HG03442 (cell line): ENCODE measurements at regions not wholly inside any gene's neighbourhood (a gene's known extent, or its start where the extent isn't known, plus 50 kb on each side); places are given as distances from the start of the nearest gene placed in this dataset.
"Not testable (repeated sequence)": the region's sequence is repeated elsewhere in the genome, so short reads cannot be mapped to it uniquely, and the experiment has no call there.

ENCODE experiments used
- ATAC-seq: cut with Tn5 transposase; IDR thresholded peaks from one replicate; pipeline ENCODE4 v1.9.1; 2021; ENCODE audit warnings: mild to moderate bottlenecking, moderate library complexity; ENCODE audit not compliant: unreplicated experiment

DNA sequence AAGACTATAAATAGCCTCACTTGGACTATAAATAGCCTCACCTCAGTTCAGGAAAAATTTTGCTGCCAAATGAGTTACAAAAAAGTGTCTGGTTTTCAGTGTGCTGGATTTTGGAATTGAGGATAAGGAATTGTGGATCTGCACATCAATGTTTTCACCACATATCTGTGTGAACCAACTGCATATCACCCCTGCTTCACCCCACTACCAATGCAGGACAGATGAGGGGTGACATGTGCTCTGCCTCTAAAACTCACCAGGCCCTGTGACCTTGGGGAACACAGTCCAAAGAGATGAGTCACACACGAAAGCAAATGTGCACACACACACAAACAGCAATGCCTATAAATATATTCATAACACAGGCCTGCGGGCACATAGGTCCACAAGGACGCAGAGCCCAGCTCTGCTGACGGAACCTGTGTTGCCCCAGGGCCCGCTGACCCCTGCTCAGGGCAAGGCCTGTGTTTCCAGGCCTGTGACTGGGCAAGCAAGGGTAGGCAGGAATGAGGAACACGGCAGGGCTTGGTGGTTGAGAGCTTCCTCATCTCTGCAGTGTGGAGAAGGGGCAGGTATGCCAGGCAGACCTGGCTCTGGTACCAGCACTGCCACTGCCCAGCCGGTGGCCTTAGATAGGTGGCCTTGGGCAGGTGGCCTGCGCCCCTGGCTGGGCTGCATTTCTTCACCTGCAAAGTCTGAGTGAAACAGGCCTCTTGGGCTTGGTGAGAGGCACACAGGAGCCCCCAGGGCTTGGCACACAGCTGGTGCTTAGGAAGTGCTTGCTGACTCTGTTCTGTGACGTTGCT lies 82.4 kb downstream of the ARL6IP4 start:
- ATAC-seq: no peak

DNA sequence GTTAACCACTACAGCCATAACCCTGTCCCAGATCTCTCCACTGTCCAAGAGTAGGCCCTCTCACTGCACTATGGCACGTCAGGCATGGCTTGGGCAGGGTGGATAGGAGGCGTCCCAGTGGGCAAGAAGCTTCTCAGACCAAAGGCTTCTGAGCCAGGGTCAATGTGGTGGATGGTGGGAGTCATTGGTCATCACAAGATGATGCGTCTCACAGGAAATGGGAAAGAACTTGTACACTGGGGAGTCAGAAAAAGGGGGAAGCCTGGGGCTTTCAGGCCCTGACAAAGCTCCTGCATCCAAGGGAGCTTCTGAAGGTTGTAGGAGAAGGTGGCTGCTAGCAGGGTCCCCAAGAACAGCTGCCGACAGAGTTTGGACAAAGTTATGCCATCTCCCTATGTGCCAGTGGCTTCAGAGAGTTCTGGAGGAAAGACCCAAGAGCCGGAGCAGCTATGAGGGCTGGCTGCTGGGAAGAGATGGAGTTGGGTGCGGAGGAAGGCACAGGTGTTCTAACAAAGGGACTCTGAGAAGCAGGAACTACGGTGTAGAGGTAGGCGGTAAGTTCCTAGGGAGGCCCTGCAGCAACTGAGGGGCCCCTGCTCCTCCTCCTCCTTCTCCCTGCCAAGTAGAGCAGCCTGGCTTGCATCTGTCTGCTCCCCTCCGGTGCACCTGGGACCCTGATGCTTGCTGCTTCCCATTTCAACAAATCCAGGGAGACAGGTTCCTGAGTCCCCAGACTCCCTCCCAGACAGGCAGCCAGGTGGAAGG lies 81.1 kb downstream of the ARL6IP4 start:
- no peak for ATAC-seq

DNA sequence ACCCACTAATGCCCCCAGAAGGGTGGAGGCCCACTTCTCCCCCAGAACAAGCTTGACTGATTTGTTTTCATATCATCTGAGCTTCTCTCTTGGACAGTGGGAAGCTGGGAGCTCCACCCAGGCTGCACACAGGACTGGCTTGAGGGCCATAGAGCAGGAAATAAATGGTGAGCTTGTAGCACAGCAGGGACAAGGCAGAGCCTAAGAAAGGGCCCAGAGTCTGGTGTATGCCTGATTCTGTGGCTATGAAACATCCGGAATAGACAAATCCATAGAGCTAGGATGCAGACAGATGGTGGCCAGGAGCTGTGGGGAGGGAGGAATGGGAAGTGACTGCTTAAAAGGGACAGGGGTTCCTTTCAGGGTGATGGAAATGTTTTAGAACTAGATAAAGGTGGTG lies 79.0 kb downstream of the ARL6IP4 start:
- ATAC-seq: no peak

DNA sequence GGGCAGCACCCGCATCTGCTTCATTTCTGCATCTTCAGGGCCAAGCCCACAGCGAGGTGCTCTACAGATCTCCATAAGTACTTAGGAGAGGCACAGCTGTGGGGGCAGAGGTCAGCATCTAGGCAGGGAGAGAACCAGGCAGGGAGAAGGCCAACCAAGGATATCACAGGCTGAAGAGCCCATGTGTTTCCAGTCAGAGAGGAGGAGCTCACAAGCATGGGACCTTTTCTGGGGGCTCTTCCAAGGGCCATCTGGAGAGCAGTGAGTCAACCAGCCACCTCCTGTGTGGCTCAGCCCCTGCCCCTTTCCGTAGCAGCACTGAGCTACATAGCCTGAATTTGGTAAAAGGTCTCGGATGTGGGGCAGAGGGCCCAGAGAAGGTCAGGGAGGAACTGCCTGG lies 78.5 kb downstream of the ARL6IP4 start:
- no peak for ATAC-seq

DNA sequence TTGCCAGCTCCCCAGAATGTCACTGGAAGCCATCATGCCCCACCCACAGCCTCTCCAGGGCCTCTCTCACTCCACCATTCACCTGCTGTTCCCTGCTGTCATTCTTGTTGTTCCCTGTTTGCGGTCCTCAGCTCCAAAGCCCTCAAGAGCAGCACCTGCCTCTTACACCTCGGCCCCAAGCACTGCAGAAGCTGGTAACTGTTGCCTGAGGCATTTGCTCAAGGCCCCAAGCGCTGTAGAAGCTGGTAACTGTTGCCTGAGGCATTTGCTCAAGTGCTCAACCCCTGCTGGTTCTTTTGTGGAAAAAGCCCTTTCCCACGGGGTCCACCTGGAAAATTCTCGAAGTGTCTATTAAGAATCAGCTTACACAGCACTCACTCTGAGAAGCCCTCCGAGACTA lies 78.0 kb downstream of the ARL6IP4 start:
- ATAC-seq: no peak

DNA sequence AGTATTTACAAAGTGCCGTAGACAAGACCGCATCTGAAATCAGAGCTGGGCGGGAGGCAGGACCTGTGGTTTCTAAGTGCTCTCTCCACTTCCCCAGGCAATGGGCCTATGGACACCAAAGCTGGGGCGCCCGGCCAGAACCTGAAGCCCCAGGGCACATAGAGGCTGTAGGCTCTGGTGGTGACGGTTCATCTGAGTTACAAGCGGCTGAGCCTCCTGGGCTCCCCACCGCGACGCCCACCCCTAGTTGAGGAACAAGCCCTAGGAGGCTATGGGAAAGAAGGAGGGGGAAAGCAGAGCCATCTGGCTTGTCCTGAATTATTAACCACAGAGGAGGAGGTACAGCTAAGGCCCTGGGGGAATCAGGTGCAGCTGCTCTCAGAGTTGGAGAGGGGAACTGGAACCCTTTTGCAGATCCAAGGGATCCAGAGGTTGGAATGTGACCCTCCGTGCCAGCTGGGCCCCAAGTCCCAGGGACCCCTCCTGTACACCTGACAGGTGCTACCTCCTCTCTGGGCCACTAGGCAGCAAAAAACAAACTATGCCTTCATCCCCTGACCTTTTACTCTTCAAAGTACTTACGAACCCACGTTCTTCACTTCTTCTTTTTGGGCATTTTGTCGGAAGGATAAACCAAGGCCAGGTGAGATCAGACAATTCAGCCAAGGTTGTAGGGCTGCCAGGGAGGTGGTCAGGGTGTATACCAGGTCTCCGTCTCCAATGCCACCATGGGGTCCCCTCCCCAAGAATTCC lies 77.2 kb downstream of the ARL6IP4 start:
- no peak for ATAC-seq

DNA sequence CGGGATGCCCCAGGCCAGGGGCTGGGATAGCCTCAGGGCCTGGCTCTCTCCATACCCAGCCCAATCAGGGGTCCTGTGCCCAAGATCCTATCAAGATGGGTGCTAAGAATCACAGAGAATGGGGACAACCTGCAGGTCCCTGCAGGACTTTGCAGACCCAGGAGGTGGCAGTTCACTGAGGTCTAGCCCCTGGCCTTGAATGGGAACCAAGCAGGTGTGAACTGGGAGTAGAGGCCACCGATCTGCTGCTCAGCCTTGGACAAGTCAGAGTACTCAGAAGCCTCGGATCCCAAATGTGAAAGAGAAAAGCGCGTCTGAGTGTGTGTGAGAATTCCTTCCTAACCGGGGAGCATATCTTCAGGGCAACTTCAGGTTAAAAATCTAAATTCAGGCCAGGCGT lies 76.2 kb downstream of the ARL6IP4 start:
- no peak for ATAC-seq

DNA sequence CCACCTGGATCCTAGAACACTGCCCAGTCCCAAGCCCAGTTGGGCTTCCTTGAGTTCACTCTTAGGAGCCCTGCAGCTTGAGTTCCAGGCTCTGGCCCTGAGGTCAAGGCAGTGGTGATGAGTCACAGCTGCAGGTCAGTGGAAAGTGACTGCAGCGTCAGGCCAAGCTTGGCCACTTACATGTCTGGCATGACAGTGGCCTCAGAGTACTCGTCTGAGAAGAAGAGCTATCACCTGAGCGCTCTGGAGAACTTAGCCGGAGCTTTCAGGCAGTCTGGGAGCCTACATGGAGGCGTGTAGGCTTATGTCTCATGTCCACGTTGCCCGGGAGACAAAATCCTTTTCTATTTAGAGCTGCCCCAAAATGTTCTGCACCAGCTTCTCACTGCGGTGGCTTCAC lies 75.6 kb downstream of the ARL6IP4 start:
- ATAC-seq: no peak

DNA sequence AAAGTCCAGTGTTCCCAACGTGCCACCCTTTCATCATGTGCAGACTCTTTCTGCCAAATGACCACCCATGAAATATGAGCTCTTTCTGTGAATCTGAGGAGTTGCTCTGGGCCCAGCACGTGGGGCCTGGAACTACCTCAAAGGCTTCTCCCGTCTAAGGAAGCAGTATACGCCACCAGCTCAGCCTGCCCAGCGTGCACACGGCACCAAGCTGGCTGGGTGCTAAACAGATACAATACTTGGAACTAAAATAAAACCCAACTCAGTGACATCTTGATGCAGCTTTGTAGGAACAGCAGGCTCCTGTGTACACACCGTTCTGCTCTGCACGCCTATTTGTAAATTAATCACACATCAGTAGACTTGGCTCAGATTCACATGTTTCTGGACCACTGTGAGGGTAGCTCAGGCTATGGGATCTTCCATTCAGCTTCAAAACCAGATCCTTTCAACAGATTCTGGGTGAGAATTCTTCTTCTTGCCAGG lies 74.8 kb downstream of the ARL6IP4 start:
- no peak for ATAC-seq

DNA sequence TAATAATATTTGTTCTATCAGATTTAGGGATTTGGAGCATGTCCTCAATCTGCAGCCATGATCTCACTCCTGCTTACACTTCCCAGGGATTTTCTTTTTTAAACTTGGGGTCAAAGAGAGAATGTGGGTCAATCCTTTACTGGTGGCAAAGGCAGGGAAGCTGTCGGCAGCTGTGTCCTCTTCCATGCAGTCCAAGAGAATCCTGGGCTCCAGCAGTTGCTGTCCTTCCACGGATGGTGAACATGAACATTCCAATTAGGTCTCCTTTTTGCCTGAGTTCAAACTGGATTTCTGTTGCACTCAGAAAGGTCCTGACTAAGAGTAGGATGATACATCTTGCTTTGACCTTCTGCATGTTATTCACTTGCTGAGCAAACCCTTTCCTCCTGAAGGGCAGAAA lies 73.9 kb downstream of the ARL6IP4 start:
- ATAC-seq: no peak

DNA sequence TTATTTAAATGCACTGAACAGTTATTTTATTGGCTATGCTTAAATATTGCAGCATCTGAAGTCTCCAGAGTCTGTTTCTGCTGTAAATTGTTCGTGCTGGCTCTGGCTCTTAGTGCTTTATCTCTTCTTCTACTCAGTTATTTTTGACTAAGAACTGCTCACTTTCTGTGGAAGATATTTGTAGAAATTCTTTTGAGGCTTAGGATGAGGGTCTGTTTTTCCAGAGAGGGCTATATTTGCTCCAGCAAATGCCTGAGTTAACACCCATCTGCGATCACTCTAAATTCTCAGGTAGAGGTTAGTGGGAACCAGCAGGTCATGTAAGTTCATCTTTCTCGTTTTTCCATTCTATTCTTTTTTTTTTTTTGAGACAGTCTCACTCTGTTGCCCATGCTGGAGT lies 71.1 kb downstream of the ARL6IP4 start:
- no peak for ATAC-seq

DNA sequence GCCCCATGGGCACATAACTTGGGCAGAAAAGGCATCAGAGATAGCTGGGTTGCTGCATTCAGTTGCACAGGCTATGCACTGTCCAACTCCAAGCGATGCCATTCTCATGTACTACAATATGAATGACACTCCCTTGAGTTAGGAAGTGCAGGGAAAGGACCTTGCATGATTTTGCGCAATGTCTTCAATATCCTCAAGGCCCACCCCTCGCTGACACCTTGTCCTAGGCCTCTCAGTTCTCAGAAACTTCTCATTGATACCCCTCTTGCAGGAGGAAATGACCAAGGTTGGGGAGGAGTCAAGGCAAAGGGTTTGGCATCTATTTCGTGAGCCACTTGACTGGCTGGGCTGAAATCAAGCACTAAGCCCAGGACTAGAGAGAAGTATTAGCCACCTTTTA lies 70.4 kb downstream of the ARL6IP4 start:
- ATAC-seq: no peak

DNA sequence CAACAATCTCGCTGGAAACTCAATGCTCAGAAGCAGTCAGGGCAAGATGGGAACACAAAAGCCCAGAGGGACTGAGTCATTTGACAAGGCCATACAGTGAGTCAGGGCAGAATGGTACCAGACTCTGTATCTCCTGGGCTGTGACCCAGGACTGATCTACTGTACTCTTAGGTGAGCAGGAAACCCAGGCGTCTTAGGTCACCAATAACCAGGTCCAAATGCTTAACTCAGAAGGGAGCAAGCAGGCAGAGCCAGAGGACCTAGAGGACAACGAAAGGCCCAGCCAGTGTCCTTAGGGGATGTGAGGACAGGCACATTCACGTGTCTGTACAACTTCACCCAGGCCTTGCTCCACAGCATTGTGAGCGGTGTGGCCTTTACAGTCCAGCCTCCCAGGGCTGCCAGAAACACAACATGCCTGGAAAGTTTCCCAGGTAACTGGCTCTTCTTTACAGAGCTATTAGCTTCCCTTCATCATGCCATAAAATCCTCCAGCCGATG lies 69.9 kb downstream of the ARL6IP4 start:
- ATAC-seq: no peak

DNA sequence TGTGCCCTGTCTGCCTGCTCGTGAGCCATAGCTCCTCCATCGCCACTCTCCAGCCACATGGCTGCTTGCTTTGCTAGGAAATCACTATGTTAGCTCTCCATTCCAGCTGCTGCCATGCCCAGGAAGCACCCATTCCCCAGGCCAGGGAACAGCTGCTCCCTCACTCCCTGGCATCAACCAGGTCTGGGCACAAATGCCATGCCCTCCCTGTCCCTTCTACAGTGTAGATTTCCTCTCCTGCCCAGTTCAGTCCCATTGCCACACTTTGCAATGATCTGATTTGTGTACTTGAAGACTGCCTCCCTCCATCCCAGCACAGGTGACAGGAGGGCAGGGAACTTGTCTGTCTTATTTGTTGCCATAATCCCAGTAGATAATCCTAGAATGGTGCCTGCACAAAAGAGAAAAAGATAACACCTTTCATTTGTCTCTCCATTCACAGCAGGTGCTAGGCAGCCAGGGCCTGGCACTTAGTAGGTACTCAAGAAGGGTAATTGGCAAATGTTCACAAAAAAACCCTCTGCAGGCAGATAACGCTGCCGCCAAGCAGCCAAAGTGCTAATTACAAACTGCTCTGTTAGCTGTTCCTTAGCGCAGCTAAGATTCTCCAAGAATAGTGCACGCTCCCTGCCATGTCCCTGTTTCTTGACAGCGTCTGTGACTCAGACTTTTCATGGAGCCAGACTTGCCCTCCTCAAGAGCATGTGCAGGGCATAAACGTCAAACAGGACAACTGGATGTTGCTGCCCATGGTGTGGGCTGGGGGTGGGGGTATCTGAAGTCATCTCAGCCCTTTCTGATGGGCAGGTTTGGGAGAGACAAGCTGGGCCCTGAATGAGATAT lies 69.1 kb downstream of the ARL6IP4 start:
- ATAC-seq: no peak

DNA sequence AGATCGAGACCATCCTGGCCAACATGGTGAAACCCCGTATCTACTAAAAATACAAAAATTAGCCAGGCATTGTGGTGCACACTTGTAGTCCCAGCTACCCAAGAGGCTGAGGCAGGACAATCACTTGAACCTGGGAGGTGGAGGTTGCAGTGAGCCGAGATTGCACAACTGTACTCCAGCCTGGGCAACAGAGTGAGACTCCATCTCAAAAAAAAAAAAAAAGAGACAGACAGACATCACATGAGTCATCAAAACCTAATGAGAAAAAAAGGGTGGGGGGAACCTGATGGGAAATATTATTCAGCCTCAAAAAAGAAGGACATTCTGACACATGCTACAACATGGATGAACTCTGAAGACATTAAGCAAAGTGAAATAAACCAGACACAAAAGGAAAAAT lies 67.4 kb downstream of the ARL6IP4 start:
- not testable (repeated sequence) for ATAC-seq

DNA sequence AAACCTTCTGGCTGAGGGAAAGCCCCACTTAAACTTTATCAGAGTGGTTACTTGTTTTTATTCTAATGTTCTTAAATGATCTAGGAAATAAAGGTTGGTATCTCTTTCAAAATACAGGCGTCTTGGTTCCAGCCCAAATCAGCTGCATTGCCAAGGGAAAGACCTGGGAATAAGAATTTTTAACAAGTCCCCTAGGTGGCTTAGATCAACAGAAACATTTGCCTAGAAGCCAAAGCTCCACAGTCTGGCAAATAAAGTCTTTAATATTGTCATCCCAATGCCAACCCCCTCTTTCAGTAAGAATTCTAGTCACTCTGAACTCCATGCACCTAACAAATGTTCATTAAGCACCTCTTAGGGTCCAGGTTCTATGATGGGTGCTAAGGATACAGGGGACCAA lies 66.8 kb downstream of the ARL6IP4 start:
- no peak for ATAC-seq

DNA sequence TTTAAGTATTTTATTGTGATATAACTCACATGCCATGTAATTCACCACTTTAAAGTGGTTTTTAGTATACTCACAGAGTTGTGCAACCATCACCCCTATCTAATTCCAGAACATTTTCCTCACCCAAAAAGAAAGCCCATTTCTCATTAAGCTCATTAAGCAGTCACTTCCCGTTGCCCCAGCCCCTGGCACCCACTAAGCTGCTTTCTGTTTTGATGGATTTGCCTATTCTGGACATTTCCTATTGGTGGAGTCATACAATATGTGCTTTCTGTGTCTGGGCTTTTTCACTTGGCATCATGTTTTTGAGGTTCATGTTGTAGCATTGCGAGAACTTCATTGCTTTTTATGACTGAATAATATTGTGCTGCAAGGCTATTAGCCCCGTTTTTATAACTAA lies 66.0 kb downstream of the ARL6IP4 start:
- ATAC-seq: no peak

DNA sequence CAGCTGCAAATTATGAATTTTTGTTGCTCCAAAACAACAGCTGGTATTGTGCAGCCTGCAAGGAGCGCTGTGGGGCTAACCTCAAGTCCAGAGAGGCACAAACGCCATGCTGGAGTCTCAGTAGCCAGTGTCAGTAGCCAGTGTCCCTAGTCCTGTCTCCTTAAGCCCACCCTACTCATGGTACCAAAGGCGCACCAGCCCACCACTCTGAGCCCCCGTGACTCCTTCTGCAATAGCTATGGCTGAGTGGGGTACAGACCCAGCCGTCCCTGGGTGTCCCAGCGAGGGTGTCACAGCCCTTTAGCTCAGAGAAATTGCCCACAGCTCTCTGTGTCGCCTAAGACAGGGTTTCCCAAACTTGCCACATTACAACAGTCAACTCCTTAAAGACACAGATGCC lies 65.2 kb downstream of the ARL6IP4 start:
- no peak for ATAC-seq

DNA sequence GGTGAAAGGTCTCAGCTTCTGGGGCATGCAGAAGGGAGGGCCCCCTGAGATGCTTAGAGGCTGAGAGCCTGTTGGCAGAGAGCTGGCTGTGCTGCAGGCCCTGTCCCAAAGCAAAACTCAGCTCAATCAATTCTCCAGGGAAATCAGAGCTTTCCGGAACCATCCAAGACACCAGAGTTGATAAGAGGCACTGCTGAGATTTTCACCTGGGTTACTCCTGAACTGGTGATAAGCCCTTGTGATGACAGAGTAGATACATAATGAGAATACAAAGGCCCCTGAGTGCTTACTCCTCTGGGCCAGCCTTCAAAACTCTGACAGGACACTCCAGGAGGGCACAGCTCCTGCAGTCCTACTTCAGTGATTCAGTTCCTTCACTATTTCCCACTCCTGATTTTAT lies 63.9 kb downstream of the ARL6IP4 start:
- no peak for ATAC-seq

DNA sequence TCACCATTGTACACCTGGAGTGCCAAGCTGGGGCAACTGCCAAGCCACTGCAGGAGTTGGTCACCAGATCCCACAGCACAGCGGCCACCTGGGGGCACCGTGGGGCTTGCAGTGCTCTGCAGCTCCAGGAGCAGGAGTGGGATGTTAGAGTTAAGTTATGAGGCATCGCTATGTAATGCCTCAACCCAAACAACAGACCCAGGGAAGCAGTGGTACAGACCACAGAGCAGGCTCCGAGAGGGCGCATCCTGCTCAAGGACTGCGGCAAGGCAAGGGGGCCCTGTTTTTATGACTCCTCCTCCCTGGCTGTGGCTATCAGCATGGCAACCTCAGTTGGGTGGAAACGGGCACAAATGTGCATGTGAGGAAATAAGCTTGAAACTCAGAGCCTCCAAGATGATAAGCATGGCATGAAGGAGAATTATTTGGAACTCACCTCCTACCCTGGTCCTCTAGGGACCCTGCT lies 63.1 kb downstream of the ARL6IP4 start:
- ATAC-seq: peak; percentile 49
